ENCODE measurements at regions not wholly inside any gene's neighbourhood (a gene's known extent, or its start where the extent isn't known, plus 50 kb on each side); places are given as distances from the start of the nearest gene placed in this dataset.

DNA sequence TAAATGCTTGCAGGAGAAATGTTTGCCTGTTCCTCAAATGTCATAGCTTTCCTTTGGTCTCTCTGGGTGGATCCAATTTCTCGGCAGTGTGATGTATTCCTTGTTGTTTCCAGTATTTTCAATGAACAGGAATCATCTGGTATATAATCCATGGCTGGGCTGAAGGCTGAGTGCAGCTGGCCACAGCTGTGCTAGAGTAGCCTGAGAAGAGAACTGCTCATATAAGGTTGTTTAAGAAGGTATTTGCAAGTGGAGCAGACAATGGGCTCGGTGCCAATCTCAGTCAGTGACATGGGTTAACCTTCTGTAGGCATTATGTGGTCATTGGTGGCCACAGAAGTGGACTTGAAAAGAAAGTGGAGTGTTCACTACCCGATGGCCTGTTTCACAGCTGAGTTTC is 390.3 kb downstream of the SPRY1 start:
- TF ChIP-seq, protein P1, sequence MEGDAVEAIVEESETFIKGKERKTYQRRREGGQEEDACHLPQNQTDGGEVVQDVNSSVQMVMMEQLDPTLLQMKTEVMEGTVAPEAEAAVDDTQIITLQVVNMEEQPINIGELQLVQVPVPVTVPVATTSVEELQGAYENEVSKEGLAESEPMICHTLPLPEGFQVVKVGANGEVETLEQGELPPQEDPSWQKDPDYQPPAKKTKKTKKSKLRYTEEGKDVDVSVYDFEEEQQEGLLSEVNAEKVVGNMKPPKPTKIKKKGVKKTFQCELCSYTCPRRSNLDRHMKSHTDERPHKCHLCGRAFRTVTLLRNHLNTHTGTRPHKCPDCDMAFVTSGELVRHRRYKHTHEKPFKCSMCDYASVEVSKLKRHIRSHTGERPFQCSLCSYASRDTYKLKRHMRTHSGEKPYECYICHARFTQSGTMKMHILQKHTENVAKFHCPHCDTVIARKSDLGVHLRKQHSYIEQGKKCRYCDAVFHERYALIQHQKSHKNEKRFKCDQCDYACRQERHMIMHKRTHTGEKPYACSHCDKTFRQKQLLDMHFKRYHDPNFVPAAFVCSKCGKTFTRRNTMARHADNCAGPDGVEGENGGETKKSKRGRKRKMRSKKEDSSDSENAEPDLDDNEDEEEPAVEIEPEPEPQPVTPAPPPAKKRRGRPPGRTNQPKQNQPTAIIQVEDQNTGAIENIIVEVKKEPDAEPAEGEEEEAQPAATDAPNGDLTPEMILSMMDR (IDR thresholded peaks at IDR 0.05), result no peak
- no peak for TF ChIP-seq POLR2A (IDR thresholded peaks at IDR 0.05)

All from esophagus squamous epithelium (tissue), 4 donors.